Hematopoietic multipotent progenitor cell treated with erythropoietin and hydrocortisone succinate and interleukin-3 and kit ligand, for 15 days (in vitro differentiated cells): ENCODE measurements at regions not wholly inside any gene's neighbourhood (a gene's known extent, or its start where the extent isn't known, plus 50 kb on each side); places are given as distances from the start of the nearest gene placed in this dataset.
"Not testable (repeated sequence)": the region's sequence is repeated elsewhere in the genome, so short reads cannot be mapped to it uniquely, and the experiment has no call there.

ENCODE experiments used
- DNase-seq: peaks from one replicate; pipeline ENCODE4 v3.0.0-alpha.2; 2015; ENCODE audit warnings: low spot score

DNA sequence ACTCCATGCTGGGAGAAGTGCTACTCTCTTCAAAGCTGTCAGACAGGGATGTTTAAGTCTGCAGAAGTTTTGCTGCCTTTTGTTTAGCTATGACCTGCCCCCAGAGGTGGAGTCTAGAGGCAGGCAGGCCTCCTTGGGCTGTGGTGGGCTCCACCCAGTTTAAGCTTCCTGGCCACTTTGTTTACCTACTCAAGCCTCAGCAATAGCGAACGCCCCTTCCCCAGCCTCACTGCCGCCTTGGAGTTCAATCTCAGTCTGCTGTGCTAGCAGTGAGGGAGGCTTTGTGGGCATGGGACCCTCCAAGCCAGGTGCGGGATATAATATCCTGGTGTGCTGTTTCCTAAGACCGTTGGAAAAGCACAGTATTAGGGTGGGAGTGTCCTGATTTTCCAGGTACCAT is 715.9 kb downstream of the IPMK start:
- not testable (repeated sequence) for DNase-seq

DNA sequence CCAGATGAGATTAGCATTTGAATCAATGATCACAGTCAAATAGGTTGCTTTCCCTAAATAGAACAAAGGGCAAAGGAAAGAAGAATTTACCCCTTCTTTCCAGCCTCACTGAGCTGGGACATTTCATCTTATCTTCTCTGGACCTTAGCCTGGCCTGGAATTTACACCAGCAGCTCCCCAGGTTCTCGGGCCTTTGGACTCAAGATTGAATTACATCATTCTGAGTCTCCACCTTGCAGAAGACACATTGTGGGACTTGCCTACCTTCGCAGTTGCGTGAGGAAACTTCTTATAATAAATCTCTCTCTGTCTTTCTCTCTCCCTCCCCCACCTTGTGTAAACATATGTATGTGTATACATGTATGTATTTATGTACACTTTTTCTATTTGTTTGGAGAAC is 732.4 kb downstream of the IPMK start:
- DNase-seq, result no peak

DNA sequence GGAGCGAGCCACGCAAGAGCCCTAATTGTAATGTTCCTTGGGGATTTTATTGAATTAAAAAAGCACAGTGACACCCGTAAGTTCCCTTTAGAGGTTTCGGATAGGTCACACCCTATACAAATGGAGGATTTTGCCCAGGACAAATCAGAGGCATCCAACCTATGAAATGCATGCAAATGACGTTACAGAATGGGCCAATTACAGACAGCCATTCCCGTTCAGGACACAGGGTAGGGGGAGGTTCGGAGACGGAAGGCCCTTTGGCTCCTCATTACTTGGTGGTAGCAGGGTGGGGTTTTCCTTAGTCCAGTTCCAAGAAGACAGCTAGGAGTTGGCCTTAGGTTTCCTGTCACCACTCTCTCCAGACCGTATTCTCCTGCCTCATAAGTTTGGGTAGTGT is 754.1 kb downstream of the IPMK start:
- DNase-seq, result no peak

DNA sequence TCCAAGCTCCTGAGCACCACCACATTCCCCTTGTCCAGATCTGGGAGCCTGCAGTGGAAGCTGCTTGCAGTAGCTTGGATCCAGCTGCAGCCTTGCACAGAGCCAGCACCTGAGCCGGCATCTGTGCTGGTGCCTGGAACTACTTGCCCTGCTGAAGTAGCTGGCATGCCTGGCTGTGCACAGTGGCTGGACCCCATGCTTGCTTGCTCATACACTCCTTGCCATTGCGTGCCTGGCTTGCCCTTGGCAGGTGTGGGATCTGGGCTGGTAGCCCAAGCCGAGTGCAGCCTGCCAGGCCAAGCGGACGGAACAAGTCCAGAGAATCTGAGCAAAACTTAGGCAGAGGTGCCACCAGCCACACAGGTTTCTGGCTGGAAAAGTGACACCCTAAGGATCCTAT is 759.9 kb downstream of the IPMK start:
- DNase-seq, result no peak

DNA sequence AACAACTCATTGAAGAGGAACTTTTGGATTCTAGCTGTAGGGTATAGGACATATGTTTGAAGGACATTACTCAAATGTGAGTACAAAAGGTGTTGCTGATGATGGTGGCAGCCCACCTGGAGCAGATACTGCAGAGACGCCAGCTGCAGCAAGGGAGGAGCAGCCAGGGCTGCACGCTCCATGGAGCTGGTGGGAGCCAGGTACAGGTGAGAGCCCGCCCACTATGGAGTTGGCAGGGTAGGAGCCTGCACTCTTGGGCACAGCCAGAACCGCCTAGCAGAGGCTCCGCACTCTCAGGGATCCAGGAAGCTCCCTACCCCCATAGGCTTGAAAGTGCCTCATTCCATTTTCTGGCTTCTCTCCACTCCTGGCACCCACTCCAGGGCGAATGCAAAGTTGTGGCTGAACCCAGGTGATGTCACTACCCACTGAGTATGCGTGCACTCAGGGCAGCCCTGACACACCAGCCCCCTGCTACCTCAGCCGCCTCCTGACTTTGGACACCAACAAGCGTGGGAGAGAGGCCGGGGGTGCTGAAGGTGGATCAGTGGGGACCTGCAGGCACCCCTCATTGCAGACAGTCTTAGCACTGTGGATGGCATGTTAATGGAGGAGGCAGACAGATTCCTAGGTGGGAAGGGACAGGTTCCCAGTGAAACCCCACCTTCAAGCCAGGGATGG is 761.1 kb downstream of the IPMK start:
- DNase-seq, result no peak

DNA sequence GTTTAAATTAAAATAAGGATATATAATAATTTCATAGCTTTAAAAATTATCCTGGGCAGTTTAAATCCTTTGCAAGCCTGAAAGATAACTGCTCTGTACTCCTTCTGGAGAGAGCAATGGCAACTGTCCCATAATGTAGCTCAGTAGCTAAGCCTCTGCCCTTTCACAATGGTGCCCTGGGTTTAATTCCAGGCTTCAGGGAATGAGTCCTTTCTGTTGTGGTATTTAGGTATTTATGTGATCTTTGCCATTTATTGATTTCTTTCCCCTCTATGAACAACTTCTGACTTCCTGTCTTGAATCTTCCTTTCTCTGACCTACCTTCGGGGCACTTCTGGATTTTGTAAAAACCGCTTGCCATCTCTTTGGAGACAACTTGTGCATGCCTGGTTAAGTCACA is 773.2 kb downstream of the IPMK start:
- DNase-seq, result no peak

DNA sequence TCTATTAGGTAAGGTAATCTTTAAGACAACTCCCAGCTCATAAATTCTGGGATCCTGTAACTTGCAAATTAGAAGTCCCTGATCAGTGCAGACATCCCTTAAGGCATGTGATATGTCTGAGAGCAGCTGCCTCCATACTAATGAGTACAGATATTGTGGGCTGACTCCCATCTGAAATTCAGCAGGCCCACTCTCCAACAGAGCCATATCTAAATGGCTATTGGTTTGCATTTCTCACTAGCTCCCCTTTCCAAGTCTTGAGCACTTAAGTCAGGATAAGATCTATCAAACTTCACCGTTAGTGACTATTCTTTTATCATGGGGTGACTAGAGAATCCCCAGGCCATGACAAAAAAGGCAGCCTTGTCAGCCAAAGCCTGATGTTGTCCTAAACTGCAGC is 785.4 kb downstream of the IPMK start:
- DNase-seq, result no peak

DNA sequence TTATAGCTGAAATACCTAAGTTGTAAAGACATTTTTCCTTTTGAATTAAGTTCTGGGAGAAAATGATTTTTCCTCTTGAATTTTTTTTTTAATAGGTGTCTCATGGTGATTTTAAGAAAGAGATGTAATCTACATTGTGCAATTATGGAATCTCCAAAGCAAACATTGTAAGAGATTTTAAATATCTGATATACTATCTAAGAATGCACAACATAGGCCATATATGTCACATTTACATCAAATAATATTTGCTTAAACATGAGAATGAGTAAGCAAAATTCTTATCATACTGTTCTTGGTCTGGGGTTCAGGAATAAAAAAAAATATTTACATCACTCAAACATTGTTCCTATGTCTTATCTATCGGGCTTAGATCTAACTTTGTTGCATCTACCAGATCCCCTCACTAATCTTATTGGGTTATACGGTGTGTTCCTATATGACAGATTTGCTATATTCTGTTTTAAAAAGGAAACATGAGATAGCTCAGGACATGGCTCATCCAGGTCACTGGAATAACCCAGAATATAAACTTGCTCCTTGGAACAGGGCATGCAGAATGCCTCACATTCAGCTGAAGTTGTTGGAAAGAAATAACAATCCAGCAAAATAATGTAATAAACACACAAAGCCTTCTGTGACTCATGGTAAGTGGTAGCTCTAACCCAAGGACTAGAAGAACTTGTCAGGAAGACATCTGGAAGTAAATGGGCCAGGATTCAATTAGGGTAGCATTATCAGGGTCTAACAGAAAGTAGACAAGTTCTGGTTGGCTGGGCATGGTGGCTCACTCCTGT is 794.7 kb downstream of the IPMK start:
- no peak for DNase-seq

DNA sequence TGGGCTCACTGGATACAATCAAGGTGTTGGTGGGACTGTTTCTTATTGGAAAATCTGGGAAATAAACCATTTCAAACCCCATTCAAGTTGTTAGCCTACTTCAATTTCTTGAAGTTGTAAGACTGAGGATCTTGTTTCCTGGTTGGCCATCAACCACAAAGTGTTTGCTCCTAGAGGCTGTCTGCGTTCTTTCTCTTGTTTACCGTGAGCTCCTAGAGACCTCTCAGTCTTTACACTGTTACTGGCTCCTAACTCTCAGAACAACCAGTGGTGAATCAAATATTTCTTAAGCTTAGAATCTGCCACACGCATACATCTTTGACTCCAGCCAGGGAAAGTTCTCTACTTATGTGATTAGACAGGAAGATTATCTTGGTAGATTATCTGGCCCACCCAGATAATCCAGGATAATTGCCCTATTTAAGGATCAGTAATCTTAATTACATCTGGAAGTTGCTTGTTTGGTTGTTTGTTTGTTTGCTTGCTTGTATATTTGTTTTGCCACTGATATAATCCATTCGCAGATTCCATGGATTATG is 798.7 kb downstream of the IPMK start:
- no peak for DNase-seq

DNA sequence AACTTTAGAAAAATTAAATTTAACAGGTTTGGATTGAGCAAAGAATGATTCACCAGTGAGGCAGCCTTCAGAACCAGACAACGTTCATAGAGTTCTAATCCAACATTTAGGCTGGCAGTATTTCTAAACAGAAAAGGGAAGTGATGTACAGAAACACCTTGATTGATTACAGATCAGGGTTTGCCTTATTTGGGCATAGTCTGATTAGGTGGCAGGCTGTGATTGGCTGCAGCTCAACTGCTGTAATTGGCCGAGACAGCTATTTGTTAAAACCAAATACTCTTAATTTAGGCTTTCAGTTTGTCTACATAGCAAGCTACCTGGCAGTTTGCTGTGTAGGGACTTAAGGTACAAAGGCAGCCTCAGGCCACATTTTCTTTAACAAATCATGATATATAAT is 802.5 kb downstream of the IPMK start:
- no peak for DNase-seq

DNA sequence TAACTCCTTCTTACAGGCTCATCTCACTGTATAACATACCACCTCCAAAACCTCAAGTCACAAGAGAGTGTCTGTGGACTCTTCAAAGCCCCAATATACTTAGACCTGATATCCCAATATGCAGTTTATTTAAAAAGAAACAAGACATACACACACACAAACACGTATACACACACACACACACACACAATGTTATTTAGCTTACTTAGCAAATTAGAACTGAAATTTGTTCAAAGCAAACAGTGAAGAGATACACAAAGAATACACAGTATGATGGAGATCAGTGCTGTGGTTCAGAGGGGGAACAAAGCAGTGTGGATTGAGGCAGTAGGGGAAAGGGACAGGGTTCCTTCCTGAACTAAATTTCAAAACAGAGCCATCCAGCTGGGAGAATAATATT is 807.2 kb downstream of the IPMK start:
- no peak for DNase-seq

DNA sequence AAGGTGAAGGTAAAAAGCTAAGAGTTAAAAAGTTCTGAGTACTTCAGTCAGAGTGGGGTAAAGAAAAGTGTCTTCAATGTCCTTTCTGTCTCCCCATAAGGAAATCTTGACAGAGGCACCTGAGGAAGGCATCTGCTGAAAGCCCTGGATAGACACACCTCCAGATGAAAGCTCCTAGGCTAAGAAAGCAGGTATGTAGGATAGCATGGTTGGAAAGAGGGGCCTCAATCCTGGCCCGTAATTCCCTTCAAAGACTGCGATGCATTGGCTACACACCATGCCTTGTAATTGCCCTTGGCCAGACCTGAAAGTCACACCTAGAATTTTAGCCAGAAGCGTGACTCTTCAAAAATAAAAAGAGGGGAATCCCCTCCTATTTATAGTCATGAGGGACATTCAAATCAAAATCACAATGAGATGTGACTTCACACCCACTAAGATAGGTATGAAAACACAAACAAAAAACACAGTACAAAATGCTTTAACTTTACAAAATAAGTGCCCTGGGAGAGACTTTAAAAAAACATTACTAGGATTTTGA is 809.7 kb downstream of the IPMK start:
- no peak for DNase-seq

DNA sequence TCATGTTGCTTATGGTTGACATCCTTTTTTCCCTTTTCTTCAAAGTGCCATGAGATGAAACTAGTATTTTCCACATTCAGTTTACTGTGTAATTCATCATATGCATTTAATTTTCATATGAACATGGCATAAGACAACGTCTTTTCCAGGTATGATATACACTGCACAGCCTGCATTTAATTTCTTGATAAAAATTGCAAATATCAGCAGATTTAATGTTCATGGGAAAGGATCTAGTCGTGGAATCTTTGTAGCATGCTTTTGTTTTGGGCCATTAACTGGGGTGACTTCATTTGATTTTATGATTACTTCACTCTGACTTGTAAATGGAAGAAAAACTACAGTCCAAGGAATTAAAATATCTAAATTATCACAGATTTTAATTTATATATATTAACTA is 837.3 kb downstream of the IPMK start:
- DNase-seq, result no peak

DNA sequence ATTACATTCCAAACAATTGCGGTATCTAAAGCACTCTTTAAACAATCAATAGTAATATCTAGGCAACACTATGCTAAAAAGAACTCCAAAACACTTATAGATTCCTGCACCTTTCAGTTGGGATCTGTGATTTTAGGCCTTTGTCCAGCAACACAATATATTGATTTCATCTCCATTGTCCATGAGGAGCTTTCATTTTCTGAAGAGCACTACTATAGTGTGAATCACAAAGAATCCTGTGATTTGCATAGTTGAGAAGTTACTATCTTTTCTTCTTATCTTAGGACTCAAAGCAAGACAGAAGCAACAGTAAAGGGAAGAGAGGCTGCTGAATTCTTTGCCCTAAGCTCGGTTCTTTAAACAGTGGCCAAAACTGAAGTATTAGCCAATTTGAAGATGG is 846.8 kb downstream of the IPMK start:
- no peak for DNase-seq

DNA sequence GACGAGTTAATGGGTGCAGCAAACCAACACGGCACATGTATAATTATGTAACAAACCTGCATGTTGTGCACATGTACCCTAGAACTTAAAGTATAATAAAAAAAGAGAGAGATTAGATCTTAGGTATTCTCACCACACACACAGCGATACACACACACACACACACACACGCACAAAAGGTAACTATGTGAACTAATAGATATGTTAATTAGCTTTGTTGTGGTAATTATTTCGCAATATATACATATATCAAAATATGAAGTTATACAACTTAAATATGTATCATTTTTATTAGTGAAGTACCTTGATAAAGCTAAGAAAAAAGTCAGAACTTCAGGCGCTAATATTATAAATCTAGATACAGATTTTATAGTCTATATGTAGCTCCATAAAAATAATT is 849.2 kb downstream of the IPMK start:
- no peak for DNase-seq

DNA sequence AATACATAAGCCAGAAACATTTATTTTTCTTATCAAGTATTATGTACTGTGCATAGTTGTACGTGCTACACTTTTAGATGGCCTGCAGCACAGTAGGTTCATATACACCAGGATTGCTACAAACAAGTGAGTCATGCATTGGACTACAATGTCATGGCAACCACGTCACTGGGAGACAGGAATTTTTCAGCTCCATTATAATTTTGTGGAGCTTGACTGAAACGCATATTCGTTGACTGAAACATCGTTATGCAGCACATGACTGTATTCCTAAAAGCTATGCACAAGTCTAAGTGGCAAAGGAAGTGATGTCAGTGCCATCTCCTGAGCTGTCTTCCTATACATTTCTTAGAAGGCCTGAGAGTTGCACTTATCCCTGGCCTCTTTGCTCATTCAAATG is 871.8 kb downstream of the IPMK start:
- DNase-seq, result no peak

DNA sequence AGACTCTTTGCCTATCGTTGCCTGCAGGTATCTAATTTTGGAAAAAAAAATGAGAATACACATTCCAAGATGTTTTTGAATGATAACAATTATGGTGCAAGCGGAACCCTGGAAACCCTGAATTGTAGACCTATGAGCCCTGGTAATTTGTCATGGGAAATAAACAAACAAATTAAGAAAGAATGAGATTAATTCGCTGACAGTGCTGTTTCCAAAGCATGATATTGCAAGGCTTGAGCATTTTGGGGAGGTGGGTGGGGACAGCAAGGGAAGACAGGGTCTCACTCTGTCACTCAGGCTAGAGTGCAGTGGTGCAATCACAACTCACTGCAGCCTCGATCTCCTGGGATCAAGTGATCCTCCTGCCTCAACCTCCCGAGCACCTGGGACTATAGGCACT is 900.3 kb downstream of the IPMK start:
- DNase-seq, result no peak

DNA sequence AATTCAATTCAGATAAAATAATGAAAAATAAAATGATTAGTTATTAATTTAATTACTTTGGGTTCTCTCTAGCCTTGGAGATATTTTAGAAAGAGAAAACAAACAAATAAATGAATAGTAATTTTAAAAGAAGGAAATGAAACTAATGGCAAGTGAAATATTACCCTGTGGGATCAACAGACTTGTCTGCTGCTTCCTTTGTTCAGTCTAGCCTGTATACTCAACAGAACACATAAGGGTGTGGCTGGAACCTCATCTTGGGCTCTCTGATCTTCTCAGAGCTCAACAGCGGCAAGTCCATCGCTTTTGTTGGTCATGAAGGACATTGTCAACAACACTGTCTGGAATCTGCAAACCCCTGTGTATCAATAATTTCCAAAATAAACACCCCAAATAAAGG is 904.9 kb downstream of the IPMK start:
- no peak for DNase-seq

DNA sequence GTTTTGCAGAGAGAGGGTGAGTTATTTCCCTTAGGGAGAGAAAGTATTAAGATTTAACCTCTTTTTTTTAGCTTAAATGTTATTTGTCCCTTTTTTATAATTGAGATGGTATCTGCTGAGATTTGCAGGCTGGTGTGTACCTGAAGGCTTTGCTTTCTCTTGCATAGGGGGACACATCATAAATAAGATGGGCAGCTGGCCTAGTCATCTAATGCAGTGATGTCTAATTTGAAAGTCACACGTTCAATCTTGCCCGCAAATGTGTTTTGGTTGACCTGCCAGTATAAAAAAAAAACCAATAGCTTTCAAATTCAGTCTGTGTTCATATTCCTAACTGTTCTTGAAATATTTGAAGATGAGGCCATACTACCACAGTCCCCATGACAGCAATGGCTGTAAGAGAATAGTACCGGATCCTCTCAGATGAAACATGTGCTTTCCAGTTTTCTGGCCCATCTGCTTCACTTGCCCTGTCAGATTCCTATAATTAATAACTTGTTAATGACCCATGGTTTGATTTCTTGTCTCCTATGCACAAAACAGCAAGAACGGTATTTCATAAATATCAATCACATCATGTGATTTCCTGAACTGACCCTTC is 914.2 kb downstream of the IPMK start:
- no peak for DNase-seq

DNA sequence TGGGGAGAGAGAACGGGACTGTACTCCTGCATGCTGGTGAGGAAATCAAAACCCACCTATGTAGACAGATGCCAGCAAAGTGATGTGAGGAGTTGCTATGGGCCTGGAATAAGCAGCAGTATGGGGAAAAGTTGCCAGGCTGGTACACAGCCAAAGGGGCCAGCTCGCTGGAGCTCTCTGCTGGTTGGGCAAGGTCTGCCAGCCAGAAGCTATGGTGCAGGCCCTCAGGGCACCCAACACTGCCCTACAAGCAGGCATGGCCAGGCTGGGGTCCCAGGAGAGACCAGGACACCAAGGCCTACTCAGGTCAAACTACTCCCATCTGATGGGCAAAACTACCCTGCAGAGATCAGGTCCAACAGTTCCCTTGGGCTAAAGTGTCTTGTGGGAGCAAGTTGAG is 916.6 kb downstream of the IPMK start:
- no peak for DNase-seq

DNA sequence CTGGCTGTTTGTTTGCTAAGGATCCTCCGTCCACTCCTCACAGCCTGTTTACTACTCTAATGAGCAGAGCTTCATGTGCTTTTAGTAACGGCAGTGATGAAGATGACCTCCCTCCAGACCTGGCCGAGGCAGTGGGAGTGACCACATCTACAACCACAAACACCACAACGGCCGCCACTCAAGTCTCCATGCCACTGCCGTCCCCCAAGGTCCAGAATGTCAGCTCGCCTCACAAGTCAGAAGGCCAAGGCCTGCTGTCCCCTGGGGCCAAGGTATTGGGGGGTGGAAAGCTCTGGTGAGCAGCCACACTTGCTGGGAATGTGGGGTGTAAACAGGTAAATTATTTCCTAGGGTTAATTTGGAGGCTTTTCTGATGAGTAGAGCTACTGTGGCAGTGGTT is 926.4 kb downstream of the IPMK start:
- DNase-seq, result no peak

DNA sequence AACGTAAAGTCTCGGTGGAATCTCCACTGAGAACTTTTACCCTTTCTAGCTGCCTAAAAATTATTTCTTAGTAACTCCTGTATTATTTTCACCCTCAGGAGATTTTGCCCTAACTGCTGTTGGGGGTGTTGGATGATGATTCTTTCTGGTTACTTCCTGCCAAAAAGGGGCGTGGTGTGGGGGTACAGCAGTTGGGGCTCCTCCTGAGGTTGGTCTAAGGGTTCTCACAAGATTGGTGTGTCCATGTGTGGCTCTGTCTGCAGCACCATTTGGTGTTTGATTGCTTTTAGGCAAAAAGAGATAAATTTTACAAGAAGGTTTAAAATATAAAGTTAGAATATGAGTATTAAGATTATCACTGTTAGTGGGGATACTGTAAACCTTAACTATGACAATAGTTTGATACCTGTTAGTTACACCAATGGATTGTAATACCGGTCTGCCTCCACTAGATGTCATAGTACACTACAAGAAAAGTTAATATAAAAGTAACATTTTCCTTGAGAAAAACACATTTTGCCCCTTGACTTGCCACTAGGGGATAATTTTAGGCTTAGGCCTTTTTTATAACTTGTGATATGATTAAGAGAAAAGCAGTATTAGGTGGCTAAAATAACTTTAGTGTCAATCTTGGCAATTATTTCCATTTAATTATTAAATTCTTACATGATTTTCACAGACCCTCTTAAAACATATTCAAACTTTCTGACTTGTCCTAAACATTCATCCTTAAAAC is 928.7 kb downstream of the IPMK start:
- DNase-seq, result peak; percentile 20
